ENCODE measurements at regions not wholly inside any gene's neighbourhood (a gene's known extent, or its start where the extent isn't known, plus 50 kb on each side); places are given as distances from the start of the nearest gene placed in this dataset.
"Not testable (repeated sequence)": the region's sequence is repeated elsewhere in the genome, so short reads cannot be mapped to it uniquely, and the experiment has no call there.

GRCh38 chr5:158601118-158601517 is 498.6 kb downstream of the EBF1 start:
- no peak for DNase-seq

GRCh38 chr5:158600679-158601078 is 499.0 kb downstream of the EBF1 start:
- no peak for DNase-seq

- no peak for DNase-seq
Measured at GRCh38 chr5:158599157-158599556, 500.6 kb downstream of the EBF1 start.

GRCh38 chr5:158594595-158595242 is 505.0 kb downstream of the EBF1 start:
- DNase-seq = no peak

GRCh38 chr5:158593925-158594324 is 505.8 kb downstream of the EBF1 start:
- no peak for DNase-seq

- DNase-seq = no peak
Measured at GRCh38 chr5:158591301-158591863, 508.3 kb downstream of the EBF1 start.

- no peak for DNase-seq
Measured at GRCh38 chr5:158590746-158591300, 508.9 kb downstream of the EBF1 start.

GRCh38 chr5:158589939-158590338 is 509.8 kb downstream of the EBF1 start:
- DNase-seq = no peak

GRCh38 chr5:158588617-158589016 is 511.1 kb downstream of the EBF1 start:
- DNase-seq = no peak

GRCh38 chr5:158586054-158586453 is 513.7 kb downstream of the EBF1 start:
- no peak for DNase-seq

- DNase-seq = not testable (repeated sequence)
Measured at GRCh38 chr5:158582669-158583068, 517.0 kb downstream of the EBF1 start.

- no peak for DNase-seq
Measured at GRCh38 chr5:158573829-158574228, 525.9 kb downstream of the EBF1 start.

GRCh38 chr5:158570502-158570901 is 529.2 kb downstream of the EBF1 start:
- no peak for DNase-seq

GRCh38 chr5:158569534-158569933 is 530.2 kb downstream of the EBF1 start:
- DNase-seq = no peak

- no peak for DNase-seq
Measured at GRCh38 chr5:158565017-158565789, 534.5 kb downstream of the EBF1 start.

GRCh38 chr5:158563760-158564390 is 535.8 kb downstream of the EBF1 start:
- no peak for DNase-seq

GRCh38 chr5:158561562-158562190 is 538.0 kb downstream of the EBF1 start:
- DNase-seq = no peak

- no peak for DNase-seq
Measured at GRCh38 chr5:158560170-158560569, 539.5 kb downstream of the EBF1 start.

GRCh38 chr5:158559643-158560042 is 540.1 kb downstream of the EBF1 start:
- no peak for DNase-seq

GRCh38 chr5:158559066-158559465 is 540.6 kb downstream of the EBF1 start:
- DNase-seq = no peak

GRCh38 chr5:158553962-158554336 is 545.8 kb downstream of the EBF1 start:
- no peak for DNase-seq

- no peak for DNase-seq
Measured at GRCh38 chr5:158553195-158553961, 546.3 kb downstream of the EBF1 start.
